HEK293 (cell line): ENCODE measurements at regions not wholly inside any gene's neighbourhood (a gene's known extent, or its start where the extent isn't known, plus 50 kb on each side); places are given as distances from the start of the nearest gene placed in this dataset.

Experiments
- CTCF ChIA-PET: fragments of 350-600 bp; formaldehyde crosslinking; extraction: SDS; loops from one replicate; lab custom pipeline; 2021; ENCODE audit warnings: antibody characterized with exemption; lab: Yijun Ruan, JAX
- POLR2A ChIA-PET: fragments of 300-600 bp; formaldehyde crosslinking; extraction: SDS; loops from one replicate; lab custom pipeline; 2020; ENCODE audit warnings: antibody characterized with exemption, inconsistent platforms; lab: Yijun Ruan, JAX
- H3K27ac ChIP-seq: fragments of 200-500 bp; sonication (Bioruptor generic); 2 replicates; pipeline ENCODE4 v1.5.1; 2014; ENCODE audit warnings: low read depth, low read length, control low read depth, inconsistent platforms; ENCODE audit errors: extremely low read depth
- H3K36me3 ChIP-seq, 2 experiments: fragments of 200-500 bp in 1 of 2; sonication (Bioruptor generic) in 1 of 2; 1 replicate in 1 of 2; 2 replicates in 1 of 2; pipeline ENCODE4 v1.5.1; 2014 to 2017; ENCODE audit warnings: inconsistent platforms in 2 of 2, low read length in 2 of 2; ENCODE audit not compliant: control insufficient read depth in 2 of 2, insufficient read depth in 1 of 2
- H3K4me1 ChIP-seq: fragments of 200-500 bp; sonication (Bioruptor generic); 2 replicates; pipeline ENCODE4 v1.5.1; 2014; ENCODE audit warnings: mild to moderate bottlenecking, low read length, inconsistent platforms; ENCODE audit not compliant: control insufficient read depth, insufficient read depth
- H3K4me3 ChIP-seq: 2 replicates; pipeline ENCODE4 v1.5.1; 2011; ENCODE audit warnings: low read depth, mild to moderate bottlenecking, control low read depth, low read length, moderate library complexity
- H3K9me3 ChIP-seq: fragments of 200-500 bp; sonication (Bioruptor generic); 2 replicates; pipeline ENCODE4 v1.5.1; 2014; ENCODE audit warnings: low read depth, low read length, inconsistent platforms; ENCODE audit not compliant: control insufficient read depth, insufficient read depth
- KLF16 ChIP-seq: fragments of 450-650 bp; formaldehyde crosslinking; IDR thresholded peaks from 2 replicates; pipeline ENCODE4 v1.5.1; 2017; ENCODE audit warnings: missing biosample characterization, missing genetic modification characterization
- OSR2 ChIP-seq: fragments of 450-650 bp; formaldehyde crosslinking; IDR thresholded peaks from 2 replicates; pipeline ENCODE4 v1.5.1; 2016; ENCODE audit warnings: missing biosample characterization, missing genetic modification characterization
- SCRT2 ChIP-seq: fragments of 450-650 bp; formaldehyde crosslinking; IDR thresholded peaks from 2 replicates; pipeline ENCODE4 v1.5.1; 2016; ENCODE audit warnings: missing biosample characterization, missing genetic modification characterization
- ZNF112 ChIP-seq: fragments of 450-650 bp; formaldehyde crosslinking; IDR thresholded peaks from 2 replicates; pipeline ENCODE4 v1.5.0; 2017; ENCODE audit warnings: missing biosample characterization, missing genetic modification characterization
- ZNF132 ChIP-seq: fragments of 450-650 bp; formaldehyde crosslinking; IDR thresholded peaks from 2 replicates; pipeline ENCODE4 v1.5.1; 2017; ENCODE audit warnings: missing biosample characterization, missing genetic modification characterization, borderline replicate concordance
- ZNF211 ChIP-seq: fragments of 450-650 bp; formaldehyde crosslinking; IDR thresholded peaks from 2 replicates; pipeline ENCODE4 v1.5.1; 2016; ENCODE audit warnings: low read depth, missing biosample characterization, missing genetic modification characterization
- ZNF248 ChIP-seq: fragments of 450-650 bp; formaldehyde crosslinking; IDR thresholded peaks from 2 replicates; pipeline ENCODE4 v1.5.1; 2017; ENCODE audit warnings: missing biosample characterization, missing genetic modification characterization
- ZNF274 ChIP-seq, 2 experiments: fragments of 200-500 bp in 1 of 2; fragments of 450-650 bp in 1 of 2; sonication (Bioruptor generic) in 1 of 2; formaldehyde crosslinking in 1 of 2; IDR thresholded peaks; 2 replicates each; pipeline versions ENCODE4 v1.5.1 to v1.6.1; 2014 to 2016; ENCODE audit warnings: borderline replicate concordance in 1 of 2, inconsistent platforms in 1 of 2, low read length in 1 of 2, missing biosample characterization in 1 of 2, missing genetic modification characterization in 1 of 2
- ZNF354C ChIP-seq: fragments of 450-650 bp; formaldehyde crosslinking; IDR thresholded peaks from 2 replicates; pipeline ENCODE4 v1.5.1; 2016; ENCODE audit warnings: missing biosample characterization, missing genetic modification characterization, low read depth, borderline replicate concordance
- ZNF529 ChIP-seq: fragments of 450-650 bp; formaldehyde crosslinking; IDR thresholded peaks from 2 replicates; pipeline ENCODE4 v1.5.1; 2017; ENCODE audit warnings: missing genetic modification characterization, missing biosample characterization; ENCODE audit not compliant: insufficient replicate concordance
- ZNF596 ChIP-seq: fragments of 450-650 bp; IDR thresholded peaks from 2 replicates; pipeline ENCODE4 v1.5.0; 2018; ENCODE audit warnings: missing biosample characterization, mild to moderate bottlenecking, missing genetic modification characterization, moderate library complexity
- ZNF610 ChIP-seq: fragments of 450-650 bp; formaldehyde crosslinking; IDR thresholded peaks from 2 replicates; pipeline ENCODE4 v1.5.1; 2016; ENCODE audit warnings: missing biosample characterization, missing genetic modification characterization, borderline replicate concordance
- ZNF837 ChIP-seq: fragments of 450-650 bp; formaldehyde crosslinking; IDR thresholded peaks from 2 replicates; pipeline ENCODE4 v1.5.1; 2016; ENCODE audit warnings: missing biosample characterization, missing genetic modification characterization
- TF ChIP-seq, protein P1 (sequence below): fragments of 450-650 bp; formaldehyde crosslinking; IDR thresholded peaks from 2 replicates; pipeline ENCODE4 v1.5.0; 2017; ENCODE audit warnings: missing biosample characterization, missing genetic modification characterization, borderline replicate concordance
- TF ChIP-seq, protein P2 (sequence below): IDR thresholded peaks from 2 replicates; pipeline ENCODE4 v1.6.1; 2011; ENCODE audit warnings: mild to moderate bottlenecking, low read depth, low read length, borderline replicate concordance
- TF ChIP-seq, protein P3 (sequence below): fragments of 450-650 bp; formaldehyde crosslinking; IDR thresholded peaks from 2 replicates; pipeline ENCODE4 v1.5.1; 2017; ENCODE audit warnings: missing biosample characterization, missing genetic modification characterization
- TF ChIP-seq, protein P4 (sequence below): fragments of 450-650 bp; formaldehyde crosslinking; IDR thresholded peaks from 2 replicates; pipeline ENCODE4 v1.5.1; 2016; ENCODE audit warnings: missing biosample characterization, missing genetic modification characterization, borderline replicate concordance
- TF ChIP-seq, protein P5 (sequence below): fragments of 450-650 bp; formaldehyde crosslinking; IDR thresholded peaks from 2 replicates; pipeline ENCODE4 v1.5.1; 2016; ENCODE audit warnings: missing biosample characterization, missing genetic modification characterization
- TF ChIP-seq, protein P6 (sequence below): fragments of 450-650 bp; formaldehyde crosslinking; IDR thresholded peaks from 2 replicates; pipeline ENCODE4 v1.5.1; 2016; ENCODE audit warnings: missing biosample characterization, missing genetic modification characterization

DNA sequence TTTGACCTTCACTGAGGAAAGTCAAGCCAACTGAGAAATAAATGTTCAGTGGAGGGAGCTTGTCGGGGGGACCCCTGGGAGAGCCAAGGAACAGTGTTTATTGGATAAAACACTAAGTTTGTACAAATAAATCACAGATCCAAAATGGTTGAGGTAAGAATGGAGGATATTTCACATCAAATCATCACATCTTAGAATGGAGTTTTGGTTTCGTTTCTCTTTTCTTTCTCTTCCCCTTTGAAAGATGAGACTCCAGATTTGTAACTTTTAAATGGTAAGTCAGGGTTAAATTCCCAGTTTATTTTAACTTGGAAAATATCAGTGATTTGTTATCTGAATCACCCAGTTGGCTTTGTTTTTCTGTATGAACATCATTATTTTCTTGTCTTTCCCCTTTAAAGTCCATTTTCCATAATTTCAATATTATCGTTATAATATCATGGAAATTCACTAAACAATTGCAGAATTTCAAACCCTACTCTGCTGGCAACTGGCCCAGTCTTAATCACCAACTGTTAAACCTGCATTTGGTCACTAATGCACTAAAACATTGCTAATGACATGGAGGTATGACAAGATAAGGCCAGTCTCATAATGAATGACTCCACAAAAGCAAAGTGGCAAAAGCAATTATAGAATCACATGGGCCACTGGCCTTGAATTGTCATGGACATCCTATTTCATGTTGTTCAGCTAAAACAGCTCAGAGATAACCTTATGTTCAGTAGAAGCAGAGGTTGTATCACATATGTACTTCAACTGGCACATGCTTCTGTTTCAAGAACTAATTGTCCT, 295.1 kb downstream of the SHOX2 start (continued):
- TF ChIP-seq, protein P1, sequence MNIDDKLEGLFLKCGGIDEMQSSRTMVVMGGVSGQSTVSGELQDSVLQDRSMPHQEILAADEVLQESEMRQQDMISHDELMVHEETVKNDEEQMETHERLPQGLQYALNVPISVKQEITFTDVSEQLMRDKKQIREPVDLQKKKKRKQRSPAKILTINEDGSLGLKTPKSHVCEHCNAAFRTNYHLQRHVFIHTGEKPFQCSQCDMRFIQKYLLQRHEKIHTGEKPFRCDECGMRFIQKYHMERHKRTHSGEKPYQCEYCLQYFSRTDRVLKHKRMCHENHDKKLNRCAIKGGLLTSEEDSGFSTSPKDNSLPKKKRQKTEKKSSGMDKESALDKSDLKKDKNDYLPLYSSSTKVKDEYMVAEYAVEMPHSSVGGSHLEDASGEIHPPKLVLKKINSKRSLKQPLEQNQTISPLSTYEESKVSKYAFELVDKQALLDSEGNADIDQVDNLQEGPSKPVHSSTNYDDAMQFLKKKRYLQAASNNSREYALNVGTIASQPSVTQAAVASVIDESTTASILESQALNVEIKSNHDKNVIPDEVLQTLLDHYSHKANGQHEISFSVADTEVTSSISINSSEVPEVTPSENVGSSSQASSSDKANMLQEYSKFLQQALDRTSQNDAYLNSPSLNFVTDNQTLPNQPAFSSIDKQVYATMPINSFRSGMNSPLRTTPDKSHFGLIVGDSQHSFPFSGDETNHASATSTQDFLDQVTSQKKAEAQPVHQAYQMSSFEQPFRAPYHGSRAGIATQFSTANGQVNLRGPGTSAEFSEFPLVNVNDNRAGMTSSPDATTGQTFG (tag by site-specific recombination): no peak
- TF ChIP-seq ZNF596 (tag by site-specific recombination) (no peak), ZNF610 (no peak)
- TF ChIP-seq, protein P2, sequence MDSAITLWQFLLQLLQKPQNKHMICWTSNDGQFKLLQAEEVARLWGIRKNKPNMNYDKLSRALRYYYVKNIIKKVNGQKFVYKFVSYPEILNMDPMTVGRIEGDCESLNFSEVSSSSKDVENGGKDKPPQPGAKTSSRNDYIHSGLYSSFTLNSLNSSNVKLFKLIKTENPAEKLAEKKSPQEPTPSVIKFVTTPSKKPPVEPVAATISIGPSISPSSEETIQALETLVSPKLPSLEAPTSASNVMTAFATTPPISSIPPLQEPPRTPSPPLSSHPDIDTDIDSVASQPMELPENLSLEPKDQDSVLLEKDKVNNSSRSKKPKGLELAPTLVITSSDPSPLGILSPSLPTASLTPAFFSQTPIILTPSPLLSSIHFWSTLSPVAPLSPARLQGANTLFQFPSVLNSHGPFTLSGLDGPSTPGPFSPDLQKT: no peak

DNA sequence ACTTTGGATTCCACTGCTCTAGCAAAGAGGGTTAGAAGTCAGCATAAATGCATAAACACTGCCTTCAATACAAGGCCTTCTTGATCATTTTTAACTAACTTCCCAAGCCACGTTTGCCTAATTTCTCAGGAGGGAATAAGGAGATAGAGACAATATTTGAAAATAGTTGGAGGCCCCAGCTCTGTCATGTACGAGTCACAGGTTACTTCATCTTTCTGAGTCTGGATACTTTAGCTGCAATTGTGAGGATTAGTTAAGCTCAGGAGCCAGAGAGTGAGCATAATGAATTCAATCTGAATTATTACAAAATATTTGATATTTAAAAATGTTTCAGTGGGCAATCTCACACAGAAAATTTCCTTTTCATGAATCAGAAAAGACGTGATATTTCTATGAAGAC, 298.9 kb downstream of the SHOX2 start:
- TF ChIP-seq KLF16 (tag by site-specific recombination): no peak
- TF ChIP-seq, protein P3, sequence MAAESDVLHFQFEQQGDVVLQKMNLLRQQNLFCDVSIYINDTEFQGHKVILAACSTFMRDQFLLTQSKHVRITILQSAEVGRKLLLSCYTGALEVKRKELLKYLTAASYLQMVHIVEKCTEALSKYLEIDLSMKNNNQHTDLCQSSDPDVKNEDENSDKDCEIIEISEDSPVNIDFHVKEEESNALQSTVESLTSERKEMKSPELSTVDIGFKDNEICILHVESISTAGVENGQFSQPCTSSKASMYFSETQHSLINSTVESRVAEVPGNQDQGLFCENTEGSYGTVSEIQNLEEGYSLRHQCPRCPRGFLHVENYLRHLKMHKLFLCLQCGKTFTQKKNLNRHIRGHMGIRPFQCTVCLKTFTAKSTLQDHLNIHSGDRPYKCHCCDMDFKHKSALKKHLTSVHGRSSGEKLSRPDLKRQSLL (tag by site-specific recombination): no peak
- TF ChIP-seq, protein P4, sequence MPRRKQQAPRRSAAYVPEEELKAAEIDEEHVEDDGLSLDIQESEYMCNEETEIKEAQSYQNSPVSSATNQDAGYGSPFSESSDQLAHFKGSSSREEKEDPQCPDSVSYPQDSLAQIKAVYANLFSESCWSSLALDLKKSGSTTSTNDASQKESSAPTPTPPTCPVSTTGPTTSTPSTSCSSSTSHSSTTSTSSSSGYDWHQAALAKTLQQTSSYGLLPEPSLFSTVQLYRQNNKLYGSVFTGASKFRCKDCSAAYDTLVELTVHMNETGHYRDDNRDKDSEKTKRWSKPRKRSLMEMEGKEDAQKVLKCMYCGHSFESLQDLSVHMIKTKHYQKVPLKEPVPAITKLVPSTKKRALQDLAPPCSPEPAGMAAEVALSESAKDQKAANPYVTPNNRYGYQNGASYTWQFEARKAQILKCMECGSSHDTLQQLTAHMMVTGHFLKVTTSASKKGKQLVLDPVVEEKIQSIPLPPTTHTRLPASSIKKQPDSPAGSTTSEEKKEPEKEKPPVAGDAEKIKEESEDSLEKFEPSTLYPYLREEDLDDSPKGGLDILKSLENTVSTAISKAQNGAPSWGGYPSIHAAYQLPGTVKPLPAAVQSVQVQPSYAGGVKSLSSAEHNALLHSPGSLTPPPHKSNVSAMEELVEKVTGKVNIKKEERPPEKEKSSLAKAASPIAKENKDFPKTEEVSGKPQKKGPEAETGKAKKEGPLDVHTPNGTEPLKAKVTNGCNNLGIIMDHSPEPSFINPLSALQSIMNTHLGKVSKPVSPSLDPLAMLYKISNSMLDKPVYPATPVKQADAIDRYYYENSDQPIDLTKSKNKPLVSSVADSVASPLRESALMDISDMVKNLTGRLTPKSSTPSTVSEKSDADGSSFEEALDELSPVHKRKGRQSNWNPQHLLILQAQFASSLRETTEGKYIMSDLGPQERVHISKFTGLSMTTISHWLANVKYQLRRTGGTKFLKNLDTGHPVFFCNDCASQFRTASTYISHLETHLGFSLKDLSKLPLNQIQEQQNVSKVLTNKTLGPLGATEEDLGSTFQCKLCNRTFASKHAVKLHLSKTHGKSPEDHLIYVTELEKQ (tag by site-specific recombination): no peak
- no peak for TF ChIP-seq ZNF248 (tag by site-specific recombination)
- no peak for TF ChIP-seq ZNF354C
- TF ChIP-seq ZNF837 (tag by site-specific recombination): no peak
- TF ChIP-seq, protein P5, sequence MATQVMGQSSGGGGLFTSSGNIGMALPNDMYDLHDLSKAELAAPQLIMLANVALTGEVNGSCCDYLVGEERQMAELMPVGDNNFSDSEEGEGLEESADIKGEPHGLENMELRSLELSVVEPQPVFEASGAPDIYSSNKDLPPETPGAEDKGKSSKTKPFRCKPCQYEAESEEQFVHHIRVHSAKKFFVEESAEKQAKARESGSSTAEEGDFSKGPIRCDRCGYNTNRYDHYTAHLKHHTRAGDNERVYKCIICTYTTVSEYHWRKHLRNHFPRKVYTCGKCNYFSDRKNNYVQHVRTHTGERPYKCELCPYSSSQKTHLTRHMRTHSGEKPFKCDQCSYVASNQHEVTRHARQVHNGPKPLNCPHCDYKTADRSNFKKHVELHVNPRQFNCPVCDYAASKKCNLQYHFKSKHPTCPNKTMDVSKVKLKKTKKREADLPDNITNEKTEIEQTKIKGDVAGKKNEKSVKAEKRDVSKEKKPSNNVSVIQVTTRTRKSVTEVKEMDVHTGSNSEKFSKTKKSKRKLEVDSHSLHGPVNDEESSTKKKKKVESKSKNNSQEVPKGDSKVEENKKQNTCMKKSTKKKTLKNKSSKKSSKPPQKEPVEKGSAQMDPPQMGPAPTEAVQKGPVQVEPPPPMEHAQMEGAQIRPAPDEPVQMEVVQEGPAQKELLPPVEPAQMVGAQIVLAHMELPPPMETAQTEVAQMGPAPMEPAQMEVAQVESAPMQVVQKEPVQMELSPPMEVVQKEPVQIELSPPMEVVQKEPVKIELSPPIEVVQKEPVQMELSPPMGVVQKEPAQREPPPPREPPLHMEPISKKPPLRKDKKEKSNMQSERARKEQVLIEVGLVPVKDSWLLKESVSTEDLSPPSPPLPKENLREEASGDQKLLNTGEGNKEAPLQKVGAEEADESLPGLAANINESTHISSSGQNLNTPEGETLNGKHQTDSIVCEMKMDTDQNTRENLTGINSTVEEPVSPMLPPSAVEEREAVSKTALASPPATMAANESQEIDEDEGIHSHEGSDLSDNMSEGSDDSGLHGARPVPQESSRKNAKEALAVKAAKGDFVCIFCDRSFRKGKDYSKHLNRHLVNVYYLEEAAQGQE: no peak
- TF ChIP-seq OSR2 (tag by site-specific recombination): no peak
- no peak for TF ChIP-seq SCRT2 (tag by site-specific recombination)
- TF ChIP-seq, protein P6, sequence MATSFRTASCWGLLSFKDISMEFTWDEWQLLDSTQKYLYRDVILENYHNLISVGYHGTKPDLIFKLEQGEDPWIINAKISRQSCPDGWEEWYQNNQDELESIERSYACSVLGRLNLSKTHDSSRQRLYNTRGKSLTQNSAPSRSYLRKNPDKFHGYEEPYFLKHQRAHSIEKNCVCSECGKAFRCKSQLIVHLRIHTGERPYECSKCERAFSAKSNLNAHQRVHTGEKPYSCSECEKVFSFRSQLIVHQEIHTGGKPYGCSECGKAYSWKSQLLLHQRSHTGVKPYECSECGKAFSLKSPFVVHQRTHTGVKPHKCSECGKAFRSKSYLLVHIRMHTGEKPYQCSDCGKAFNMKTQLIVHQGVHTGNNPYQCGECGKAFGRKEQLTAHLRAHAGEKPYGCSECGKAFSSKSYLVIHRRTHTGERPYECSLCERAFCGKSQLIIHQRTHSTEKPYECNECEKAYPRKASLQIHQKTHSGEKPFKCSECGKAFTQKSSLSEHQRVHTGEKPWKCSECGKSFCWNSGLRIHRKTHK (tag by site-specific recombination): no peak
- TF ChIP-seq ZNF529 (tag by site-specific recombination): no peak
- no peak for TF ChIP-seq ZNF112
- no peak for TF ChIP-seq ZNF132
- no peak for TF ChIP-seq ZNF274 (IDR thresholded peaks at IDR 0.05; ENCODE audit: low read length)
- no peak for TF ChIP-seq ZNF274 (tag by site-specific recombination; IDR thresholded peaks at IDR 0.05; ENCODE audit: borderline replicate concordance)
- TF ChIP-seq ZNF211 (tag by site-specific recombination): no peak
- Histone ChIP-seq H3K27ac (no peak overlapping the region), H3K9me3 (no peaks in the 10 kb centered on the region), H3K4me1 (no peaks in the 10 kb centered on the region), H3K4me3 (no peak overlapping the region), H3K36me3 (no peaks in the 10 kb centered on the region)
- POLR2A ChIA-PET: no interaction called here
- CTCF ChIA-PET: no interaction called here
